HG03108 (cell line): ENCODE measurements at regions not wholly inside any gene's neighbourhood (a gene's known extent, or its start where the extent isn't known, plus 50 kb on each side); places are given as distances from the start of the nearest gene placed in this dataset.
A peak's percentile ranks its signal among the peaks of the same experiment; 100 is the strongest.

ENCODE experiments used
- ATAC-seq: cut with Tn5 transposase; IDR thresholded peaks from one replicate; pipeline ENCODE4 v1.9.1; 2021; ENCODE audit warnings: moderate library complexity; ENCODE audit not compliant: unreplicated experiment

- ATAC-seq, result no peak
Observed at GRCh38 chr21:28547766-28548165, 444.9 kb downstream of the LTN1 start.

GRCh38 chr21:28543975-28544374, 448.7 kb downstream of the LTN1 start:
- no peak for ATAC-seq

GRCh38 chr21:28541371-28542112, 451.1 kb downstream of the LTN1 start:
- no peak for ATAC-seq

GRCh38 chr21:28540514-28540913, 452.2 kb downstream of the LTN1 start:
- ATAC-seq, result no peak

GRCh38 chr21:28539623-28539988, 453.1 kb downstream of the LTN1 start:
- no peak for ATAC-seq

GRCh38 chr21:28538987-28539622, 453.6 kb downstream of the LTN1 start:
- no peak for ATAC-seq

- no peak for ATAC-seq
Observed at GRCh38 chr21:28537371-28538079, 455.2 kb downstream of the LTN1 start.

GRCh38 chr21:28532446-28532845, 460.2 kb downstream of the LTN1 start:
- ATAC-seq, result no peak

GRCh38 chr21:28523367-28523766, 469.3 kb downstream of the LTN1 start:
- no peak for ATAC-seq

GRCh38 chr21:28522014-28522799, 470.5 kb downstream of the LTN1 start:
- no peak for ATAC-seq

- no peak for ATAC-seq
Observed at GRCh38 chr21:28518630-28519029, 474.0 kb downstream of the LTN1 start.

- ATAC-seq, result peak; percentile 94
Observed at GRCh38 chr21:28516991-28517592, 475.6 kb downstream of the LTN1 start.

- ATAC-seq, result no peak
Observed at GRCh38 chr21:28516021-28516420, 476.7 kb downstream of the LTN1 start.

GRCh38 chr21:28513428-28513827, 479.2 kb downstream of the LTN1 start:
- ATAC-seq, result no peak

- no peak for ATAC-seq
Observed at GRCh38 chr21:28509031-28509430, 483.6 kb downstream of the LTN1 start.

GRCh38 chr21:28508126-28508525, 484.6 kb downstream of the LTN1 start:
- no peak for ATAC-seq

GRCh38 chr21:28496517-28496916, 496.2 kb downstream of the LTN1 start:
- ATAC-seq, result no peak

- no peak for ATAC-seq
Observed at GRCh38 chr21:28492127-28492526, 500.6 kb downstream of the LTN1 start.

- ATAC-seq, result no peak
Observed at GRCh38 chr21:28489821-28490350, 502.8 kb downstream of the LTN1 start.

GRCh38 chr21:28489162-28489561, 503.5 kb downstream of the LTN1 start:
- no peak for ATAC-seq
